ENCODE measurements at regions not wholly inside any gene's neighbourhood (a gene's known extent, or its start where the extent isn't known, plus 50 kb on each side); places are given as distances from the start of the nearest gene placed in this dataset.

DNA sequence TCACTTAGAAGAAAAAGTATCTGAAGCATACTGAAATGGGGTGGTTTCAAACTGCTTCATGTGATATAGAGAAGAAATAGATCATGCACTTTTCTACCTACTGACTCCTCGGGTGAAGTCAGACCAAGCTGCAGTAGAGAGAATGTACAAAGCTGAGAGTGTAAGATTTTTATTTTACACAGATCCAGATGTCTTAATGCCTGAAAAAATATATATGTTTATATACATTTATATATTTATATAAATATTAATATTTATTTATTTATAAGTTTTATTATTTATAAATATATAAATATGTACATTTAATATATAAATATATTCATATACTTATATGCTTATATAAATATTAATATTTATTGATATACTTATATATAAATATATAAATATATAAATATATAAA, 171.9 kb upstream of the SPOCK3 start:
- TF ChIP-seq EZH2 (IDR thresholded peaks at IDR 0.05), result no peak
- no peak for TF ChIP-seq ZNF274 (IDR thresholded peaks at IDR 0.05; ENCODE audit: low read depth, low read length)
- no peak for TF ChIP-seq POLR2A (IDR thresholded peaks at IDR 0.05; ENCODE audit: borderline replicate concordance, extremely low read depth, insufficient read depth, insufficient read length)
- TF ChIP-seq, protein P1, sequence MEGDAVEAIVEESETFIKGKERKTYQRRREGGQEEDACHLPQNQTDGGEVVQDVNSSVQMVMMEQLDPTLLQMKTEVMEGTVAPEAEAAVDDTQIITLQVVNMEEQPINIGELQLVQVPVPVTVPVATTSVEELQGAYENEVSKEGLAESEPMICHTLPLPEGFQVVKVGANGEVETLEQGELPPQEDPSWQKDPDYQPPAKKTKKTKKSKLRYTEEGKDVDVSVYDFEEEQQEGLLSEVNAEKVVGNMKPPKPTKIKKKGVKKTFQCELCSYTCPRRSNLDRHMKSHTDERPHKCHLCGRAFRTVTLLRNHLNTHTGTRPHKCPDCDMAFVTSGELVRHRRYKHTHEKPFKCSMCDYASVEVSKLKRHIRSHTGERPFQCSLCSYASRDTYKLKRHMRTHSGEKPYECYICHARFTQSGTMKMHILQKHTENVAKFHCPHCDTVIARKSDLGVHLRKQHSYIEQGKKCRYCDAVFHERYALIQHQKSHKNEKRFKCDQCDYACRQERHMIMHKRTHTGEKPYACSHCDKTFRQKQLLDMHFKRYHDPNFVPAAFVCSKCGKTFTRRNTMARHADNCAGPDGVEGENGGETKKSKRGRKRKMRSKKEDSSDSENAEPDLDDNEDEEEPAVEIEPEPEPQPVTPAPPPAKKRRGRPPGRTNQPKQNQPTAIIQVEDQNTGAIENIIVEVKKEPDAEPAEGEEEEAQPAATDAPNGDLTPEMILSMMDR (IDR thresholded peaks at IDR 0.05 in 2 of 3, conservative IDR thresholded peaks at IDR 0.05 in 1 of 3; ENCODE audit: borderline replicate concordance in 1 of 3, insufficient read depth in 1 of 3, low read depth in 2 of 3, low read length in 2 of 3), result no peak
- no peak for TF ChIP-seq SP1 (IDR thresholded peaks at IDR 0.05; ENCODE audit: low read depth)

Measured in HCT116 (cell line).